AG08396 (cell line): ENCODE measurements at regions not wholly inside any gene's neighbourhood (a gene's known extent, or its start where the extent isn't known, plus 50 kb on each side); places are given as distances from the start of the nearest gene placed in this dataset.

Experiments used
- DNase-seq: peaks from one replicate; pipeline ENCODE4 v3.0.0; 2012; ENCODE audit warnings: low spot score, mixed read lengths

DNA sequence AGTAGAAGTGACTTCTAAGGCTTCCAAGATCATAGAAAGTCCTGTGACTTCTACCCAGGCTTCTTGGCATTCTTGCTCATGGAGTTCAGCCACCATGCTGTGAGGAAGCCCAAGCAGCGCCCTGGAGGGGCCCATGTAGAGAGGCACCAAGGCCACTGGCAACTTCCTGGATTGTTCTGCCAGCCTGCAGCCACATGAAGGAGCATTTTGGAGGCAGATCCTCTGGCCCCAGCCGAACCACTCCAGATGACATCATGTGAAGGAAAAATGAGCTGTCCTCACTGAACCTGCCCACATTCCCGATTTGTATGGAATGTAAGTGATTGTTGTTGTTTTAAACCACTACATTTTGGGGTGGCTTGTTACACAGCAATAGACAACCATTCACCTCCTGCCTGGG is 51.5 kb upstream of the MNX1 start:
- DNase-seq = no peak

DNA sequence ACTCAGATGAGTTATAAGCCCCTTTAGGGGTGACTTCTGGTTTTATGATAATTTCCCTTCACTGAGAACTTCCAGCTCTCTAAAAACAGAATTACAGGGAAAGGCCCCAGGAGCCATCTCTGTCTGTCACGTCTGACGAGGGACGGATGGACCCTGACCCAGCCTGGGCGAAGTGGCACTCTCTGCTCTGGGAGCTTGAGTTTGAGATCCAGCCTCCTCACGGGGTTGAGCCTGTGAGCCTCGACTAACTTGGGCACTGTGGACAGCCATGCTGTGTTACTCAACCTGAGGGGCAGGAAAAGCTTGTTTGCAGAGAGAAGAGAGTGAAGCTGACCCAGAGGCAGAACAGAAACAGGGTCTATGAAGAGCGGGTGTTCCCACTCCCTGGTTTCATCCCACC is 54.6 kb upstream of the MNX1 start:
- DNase-seq = no peak

DNA sequence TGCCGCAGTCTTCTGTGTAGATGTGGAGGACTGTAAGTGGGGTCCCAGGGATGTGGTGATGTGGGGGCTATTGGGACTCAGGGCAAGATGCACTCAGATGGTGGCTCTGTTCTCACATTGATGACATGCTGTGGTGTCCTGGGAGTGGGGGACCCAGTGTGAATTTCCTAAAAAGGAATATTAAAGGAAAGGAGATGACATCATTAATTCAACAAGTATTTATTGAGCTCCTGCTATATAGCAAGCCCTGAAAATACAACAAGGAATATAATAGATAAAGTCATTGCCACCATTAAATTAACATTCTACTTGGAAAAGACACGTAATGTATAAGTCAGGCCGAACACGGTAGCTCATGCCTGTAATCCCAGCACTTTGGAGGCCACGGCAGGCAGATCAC is 61.9 kb upstream of the MNX1 start:
- DNase-seq = no peak

DNA sequence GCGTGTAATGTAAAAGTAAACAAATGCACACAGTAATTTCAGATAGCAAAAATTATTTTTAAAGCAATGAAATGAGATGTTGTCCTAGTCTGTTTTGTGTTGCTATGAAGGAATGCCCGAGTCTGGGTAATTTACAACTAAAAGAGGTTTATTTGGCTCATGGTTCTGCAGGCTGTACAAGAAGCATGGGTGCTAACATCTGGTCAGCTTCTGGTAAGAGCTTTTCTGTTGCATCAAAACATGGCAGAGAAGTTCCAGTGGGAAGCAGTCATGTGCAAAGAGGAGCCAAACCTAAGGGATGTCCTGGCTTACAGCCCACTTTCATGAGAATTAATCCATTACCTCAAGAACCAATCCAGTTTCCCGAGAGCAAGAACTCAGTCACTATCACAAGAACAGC is 62.9 kb upstream of the MNX1 start:
- DNase-seq = no peak

DNA sequence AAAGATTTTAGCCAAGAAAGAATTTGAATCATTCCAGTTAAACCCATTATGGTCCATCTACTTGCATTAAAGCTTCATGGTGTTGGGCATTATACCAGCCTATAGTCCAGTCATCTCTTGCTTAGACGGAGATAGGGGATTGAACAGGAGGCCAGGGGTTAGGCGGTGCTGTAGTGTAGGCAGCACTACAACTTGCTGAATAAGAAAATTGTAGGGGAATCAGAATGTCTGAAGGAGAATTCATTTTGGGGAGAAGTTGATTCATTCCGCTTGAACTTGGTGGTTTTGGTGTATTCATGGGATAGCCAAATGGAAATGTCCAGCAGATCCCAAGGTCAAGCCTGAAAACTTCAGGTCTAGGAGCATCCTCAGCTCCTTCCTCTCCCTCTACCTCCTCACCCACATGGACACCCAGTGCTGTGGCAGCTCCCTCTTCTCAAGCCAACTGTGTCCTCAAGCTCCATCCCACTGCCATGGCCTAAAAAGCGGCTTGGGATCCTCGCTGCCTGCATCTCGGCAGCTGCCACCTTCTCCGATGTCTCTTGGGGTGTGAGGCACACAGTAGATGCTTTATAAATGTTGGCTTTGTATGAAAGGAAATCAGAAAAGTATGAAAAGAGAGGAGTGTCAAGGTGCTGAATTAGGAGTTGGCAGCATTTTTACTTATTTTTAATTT is 63.6 kb upstream of the MNX1 start:
- no peak for DNase-seq

DNA sequence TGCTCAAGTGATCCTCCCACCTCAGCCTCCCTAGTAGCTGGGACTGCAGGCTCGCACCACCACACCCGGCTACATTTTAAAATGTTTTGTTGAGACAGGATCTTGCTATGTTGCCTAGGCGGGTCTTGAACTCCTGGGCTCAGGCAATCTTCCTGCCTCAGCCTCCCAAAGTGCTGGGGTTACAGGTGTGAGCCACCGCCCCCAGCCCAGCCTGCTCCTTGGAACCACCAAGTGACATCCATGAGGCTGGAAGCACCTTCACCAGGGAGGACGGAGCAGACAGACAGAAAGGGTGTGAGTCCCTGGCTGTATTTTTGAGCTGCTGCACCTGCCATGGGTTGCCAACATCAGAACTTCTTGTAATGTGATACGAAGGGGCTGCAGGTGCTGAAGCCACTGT is 62.3 kb upstream of the UBE3C start:
- no peak for DNase-seq

DNA sequence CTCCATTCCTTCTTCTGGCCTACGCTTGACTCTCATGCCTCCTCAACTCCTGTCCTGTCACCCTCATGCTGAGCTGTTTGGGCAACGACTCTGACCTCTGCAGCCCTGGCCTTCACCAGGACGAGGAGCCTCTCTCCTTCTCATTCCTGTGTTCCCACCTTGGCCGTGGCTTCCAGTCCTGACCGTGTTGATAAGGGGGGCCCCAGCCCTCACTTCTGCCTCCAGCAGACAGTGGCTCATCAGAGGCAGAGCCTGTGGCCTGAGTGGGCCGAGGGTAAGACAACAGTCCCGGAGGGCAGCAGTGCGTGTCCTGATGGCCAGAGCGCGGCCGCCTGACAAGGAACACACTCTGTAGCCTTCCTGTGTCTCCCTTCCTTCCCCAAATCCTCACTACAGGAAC is 61.7 kb upstream of the UBE3C start:
- DNase-seq = no peak

DNA sequence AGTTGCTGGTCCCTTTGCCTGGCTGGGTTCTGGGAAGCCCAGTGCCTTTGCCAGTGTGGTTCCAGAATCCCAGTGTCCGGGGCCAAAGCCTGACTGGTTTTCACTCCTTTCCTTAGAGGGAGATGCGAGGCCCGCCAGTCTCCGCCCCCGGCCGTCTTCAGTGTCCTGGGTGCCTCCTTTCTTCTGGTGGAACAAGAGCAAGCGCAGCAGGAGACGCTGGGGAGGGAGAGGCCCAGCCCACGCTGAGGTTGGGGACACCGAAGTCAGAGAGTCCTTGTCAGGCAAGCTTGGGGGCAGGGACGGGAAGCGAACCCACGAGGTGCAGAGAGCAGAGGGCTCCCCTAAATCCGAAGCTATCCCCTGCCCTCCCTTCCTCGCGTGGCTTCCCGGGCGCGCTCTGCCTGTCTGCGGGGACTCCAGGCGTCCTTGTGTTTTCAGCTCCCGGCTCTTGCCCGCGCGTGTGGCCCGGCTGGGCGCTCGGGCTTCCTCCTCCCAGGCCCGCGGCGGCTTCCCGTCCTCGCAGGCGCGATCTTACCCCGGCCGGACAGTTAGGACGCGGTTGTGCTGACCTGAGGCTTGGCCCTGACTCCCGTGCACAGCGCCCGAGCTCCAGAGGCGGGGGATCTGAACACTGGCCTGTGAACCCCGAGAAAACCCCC is 60.6 kb upstream of the UBE3C start:
- peak; percentile 24 for DNase-seq

DNA sequence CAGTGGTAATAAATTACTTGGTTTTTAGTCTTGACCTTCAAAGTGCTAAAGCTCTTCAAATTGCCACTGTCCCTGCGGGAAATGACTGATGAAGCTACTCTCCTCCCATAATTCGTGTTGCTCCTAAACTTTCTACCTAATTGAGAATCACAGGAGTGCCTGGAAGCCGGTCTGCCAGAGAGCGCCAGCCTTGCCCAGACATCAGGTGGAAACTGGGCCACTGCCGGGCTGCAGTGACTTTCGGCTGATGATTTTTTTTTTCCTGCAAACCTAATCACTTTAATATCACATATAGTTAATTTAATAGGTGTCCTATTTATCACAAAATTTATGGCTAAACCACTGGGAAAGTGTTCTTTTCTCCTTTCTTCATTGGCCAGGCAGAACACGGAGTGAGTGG is 59.6 kb upstream of the UBE3C start:
- DNase-seq = no peak

DNA sequence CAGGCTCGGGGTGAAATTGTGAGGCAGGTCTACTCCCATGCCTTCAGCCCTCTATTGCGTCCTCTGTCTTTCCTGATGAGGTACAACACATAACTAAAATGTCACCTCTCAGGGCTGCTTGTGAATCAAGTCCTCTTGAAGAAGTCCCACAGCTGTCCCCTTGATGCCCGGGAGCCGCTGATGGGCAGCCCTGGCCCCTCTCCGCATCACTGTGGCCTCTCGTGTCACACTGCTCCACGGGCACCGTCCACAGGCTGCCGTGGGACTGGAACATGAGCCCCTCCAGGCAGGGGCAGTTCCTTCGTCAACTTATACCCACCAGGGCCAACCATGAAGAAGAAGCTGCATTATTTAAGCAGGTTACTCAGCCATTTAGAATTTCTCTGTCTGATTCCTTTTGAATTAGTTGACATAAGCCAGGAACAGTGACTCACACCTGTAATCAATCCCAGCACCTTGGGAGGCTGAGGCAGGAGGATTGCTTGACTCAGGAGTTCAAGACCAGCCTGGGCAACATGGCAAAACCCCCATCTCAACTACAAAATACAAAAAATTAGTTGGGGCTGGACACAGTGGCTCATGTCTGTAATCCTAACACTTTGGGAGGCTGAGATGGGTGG is 58.5 kb upstream of the UBE3C start:
- DNase-seq = no peak

DNA sequence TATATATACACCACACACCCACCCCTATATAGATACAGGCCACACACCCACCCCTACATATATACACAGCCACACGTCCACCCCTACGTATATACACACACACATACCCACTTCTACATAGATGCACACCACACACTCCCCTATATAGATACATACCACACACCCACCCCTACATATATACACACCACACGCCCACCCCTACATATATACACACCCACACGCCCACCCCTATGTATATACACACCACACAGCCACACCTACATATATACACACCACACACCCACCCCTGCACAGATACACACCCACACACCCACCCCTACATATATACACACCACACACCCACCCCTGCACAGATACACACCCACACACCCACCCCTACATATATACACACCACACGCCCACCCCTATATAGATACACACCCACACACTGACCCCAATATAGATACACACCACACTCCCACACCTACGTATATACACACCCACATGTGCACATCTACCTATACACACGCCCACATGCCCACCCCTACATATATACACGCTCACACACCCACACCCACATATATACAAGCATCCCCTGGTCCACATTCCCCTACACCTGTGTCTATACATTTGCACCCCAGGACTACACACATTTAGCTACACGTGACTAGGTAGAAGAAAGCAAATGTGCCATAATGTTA is 52.1 kb upstream of the UBE3C start:
- DNase-seq = no peak

DNA sequence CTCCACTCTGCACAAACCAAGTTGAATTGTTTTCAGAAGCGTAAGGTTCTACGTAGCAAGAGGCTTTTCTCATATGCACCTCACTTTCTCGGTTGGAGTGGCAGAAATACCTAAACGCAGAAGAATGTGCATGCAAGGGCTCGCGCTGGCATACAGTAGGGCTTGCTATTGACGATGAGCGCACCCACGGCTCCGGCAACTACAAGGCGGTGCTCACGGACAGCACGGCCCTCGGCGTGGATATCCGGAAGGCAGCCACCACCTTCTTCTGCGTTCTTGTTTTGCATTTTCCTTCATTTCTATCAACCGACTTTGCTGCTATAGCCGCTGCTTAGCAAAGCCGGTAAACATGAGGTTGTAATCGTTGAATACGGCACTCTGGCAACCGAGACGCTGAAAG is 51.1 kb upstream of the UBE3C start:
- no peak for DNase-seq

DNA sequence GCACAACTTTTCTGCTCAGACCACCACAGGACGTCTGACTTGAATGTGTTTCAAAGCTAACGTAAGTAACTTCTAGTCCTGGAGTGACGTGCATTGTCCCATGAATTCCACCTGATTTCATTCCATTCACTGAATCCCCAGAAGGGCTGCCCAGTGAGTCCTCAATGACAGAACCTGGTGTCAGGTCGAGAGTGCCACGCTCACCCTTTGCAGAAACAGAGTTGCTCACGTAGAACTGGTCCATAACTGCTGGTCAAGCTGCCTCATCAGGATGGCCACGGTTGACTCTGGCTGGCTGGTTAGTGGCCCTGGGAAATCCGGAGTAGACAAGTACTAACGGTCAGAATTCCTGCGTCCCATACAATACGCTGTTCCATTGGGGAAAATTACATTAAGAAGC is 50.6 kb upstream of the UBE3C start:
- no peak for DNase-seq
